LNCaP clone FGC (cell line): ENCODE measurements at regions not wholly inside any gene's neighbourhood (a gene's known extent, or its start where the extent isn't known, plus 50 kb on each side); places are given as distances from the start of the nearest gene placed in this dataset.

Source experiments
- DNase-seq: peaks from one replicate; pipeline ENCODE4 v3.0.0-alpha.2; 2011; ENCODE audit warnings: low read depth
- H3K4me3 ChIP-seq: 2 replicates; pipeline ENCODE4 v1.5.1; 2011; ENCODE audit warnings: mild to moderate bottlenecking, low read depth, low read length, control low read depth
- TF ChIP-seq, protein P1 (sequence below): IDR thresholded peaks from 2 replicates; pipeline ENCODE4 v1.5.1; 2012; ENCODE audit warnings: mild to moderate bottlenecking; ENCODE audit not compliant: control insufficient read depth, insufficient read depth; ENCODE audit errors: extremely low read depth

DNA sequence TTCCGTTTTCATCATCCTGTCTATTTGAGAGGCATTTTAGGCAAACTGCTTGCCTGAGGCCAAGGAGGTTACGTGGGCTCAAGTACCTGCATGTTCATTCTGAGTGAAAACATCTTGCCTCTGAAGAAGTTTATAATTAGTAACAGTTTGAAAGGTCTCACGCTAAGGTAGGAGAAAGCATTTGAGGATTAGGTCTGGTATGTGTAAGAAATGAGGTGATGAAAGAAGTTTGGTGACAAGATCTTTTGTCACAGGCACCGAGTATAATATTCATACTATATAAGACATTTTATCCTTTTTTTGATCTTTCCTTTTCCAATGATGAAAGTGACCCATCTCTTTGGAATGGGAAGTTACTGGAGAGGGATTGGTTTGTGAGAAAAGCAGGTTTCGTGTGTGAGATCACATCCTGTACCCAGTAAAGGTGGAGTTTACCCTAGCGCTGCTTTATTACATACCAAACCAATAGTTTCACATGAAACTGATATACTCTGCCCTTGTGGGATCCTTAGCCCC is 98.7 kb upstream of the PDC start:
- H3K4me3 ChIP-seq = no peak overlapping the region
- TF ChIP-seq, protein P1, sequence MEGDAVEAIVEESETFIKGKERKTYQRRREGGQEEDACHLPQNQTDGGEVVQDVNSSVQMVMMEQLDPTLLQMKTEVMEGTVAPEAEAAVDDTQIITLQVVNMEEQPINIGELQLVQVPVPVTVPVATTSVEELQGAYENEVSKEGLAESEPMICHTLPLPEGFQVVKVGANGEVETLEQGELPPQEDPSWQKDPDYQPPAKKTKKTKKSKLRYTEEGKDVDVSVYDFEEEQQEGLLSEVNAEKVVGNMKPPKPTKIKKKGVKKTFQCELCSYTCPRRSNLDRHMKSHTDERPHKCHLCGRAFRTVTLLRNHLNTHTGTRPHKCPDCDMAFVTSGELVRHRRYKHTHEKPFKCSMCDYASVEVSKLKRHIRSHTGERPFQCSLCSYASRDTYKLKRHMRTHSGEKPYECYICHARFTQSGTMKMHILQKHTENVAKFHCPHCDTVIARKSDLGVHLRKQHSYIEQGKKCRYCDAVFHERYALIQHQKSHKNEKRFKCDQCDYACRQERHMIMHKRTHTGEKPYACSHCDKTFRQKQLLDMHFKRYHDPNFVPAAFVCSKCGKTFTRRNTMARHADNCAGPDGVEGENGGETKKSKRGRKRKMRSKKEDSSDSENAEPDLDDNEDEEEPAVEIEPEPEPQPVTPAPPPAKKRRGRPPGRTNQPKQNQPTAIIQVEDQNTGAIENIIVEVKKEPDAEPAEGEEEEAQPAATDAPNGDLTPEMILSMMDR = no peak
- DNase-seq = no peak

DNA sequence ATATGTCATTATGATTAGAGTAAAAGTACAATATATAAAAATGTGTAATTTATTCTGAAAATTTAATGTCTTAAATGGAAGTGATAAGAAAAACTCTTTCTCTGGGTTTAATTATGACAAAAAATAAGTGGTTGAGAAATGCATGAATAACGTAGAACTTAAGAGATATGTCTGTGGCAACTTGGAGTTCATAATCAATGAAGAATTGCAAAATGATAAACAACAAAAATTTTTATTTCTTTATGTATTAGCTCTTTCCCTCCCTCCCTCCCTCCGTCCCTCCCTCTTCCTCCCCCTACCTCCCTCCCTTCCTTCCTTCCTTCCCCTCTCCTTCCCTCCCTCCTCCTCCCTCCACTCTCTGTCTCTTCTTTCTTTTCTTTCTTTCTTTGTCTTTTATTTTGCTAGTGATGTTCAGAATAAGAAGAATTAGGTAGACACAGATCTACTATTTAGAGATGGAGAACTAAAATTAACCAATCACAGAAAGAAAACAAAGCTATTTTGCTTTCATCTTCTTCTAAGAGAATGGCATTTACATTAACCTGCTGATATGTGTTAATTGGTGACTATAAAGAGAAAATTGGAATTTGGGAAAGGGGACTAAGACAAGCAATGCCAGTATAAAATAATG is 96.3 kb upstream of the PDC start:
- no peak for DNase-seq
- TF ChIP-seq, protein P1 = no peak
- H3K4me3 ChIP-seq = no peak overlapping the region

DNA sequence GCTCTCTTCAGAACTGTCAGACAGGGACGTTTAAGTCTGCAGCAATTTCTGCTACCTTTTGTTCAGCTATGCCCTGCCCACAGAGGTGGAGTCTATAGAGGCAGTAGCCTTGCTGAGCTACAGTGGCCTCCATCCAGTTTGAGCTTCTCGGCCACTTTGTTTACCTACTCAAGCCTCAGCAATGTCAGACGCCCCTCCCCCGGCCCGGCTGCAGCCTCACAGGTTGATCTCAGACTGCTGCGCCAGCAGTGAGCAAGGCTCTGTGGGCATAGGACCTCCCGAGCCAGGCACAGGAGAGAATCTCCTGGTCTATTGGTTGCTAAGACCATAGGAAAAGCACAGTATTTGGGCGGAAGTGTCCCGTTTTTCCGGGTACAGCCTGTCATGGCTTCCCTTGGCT is 89.9 kb upstream of the PDC start:
- no peak for DNase-seq
- H3K4me3 ChIP-seq = no peak overlapping the region
- TF ChIP-seq, protein P1 = no peak

DNA sequence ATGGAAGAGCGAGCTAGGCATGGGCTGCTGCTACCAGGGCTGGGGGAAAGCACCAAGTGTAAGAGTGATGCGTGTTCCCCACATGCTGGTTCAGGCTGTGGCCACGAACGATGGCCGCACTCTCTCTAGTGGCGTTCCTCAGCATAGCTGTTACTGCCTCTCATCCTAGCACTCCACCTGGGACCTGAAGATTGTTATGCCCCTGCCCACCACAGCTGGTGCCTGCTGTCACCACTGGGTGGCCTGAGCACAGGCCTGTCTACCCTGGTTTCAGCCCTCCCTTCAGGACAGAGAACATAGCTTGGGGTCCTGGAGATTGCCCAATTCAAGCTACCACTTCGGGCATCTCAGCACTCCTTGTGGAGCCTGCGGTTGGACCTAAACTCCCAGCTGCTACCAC is 80.1 kb upstream of the PDC start:
- TF ChIP-seq, protein P1 = no peak
- no peak overlapping the region for H3K4me3 ChIP-seq
- no peak for DNase-seq

DNA sequence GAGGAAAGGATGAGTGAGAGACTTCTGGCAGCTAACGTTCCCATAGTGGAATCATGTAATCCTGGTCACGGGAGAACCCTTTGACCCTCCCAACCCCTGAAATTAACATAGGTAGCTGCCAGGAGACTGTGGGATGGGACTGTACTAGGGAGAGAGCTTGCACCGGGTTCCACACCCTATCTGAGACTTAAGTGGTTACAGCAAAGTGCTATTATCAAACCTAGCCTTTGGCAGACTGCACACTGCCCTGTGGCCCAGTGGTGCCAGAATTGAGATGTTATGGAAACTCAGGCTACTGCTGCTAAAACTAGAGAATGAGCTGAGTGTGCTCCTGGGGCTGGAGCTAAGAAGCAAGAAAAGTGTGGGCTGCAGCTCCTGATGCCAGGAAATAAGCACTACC is 79.6 kb upstream of the PDC start:
- DNase-seq = no peak
- TF ChIP-seq, protein P1 = no peak
- no peak overlapping the region for H3K4me3 ChIP-seq

DNA sequence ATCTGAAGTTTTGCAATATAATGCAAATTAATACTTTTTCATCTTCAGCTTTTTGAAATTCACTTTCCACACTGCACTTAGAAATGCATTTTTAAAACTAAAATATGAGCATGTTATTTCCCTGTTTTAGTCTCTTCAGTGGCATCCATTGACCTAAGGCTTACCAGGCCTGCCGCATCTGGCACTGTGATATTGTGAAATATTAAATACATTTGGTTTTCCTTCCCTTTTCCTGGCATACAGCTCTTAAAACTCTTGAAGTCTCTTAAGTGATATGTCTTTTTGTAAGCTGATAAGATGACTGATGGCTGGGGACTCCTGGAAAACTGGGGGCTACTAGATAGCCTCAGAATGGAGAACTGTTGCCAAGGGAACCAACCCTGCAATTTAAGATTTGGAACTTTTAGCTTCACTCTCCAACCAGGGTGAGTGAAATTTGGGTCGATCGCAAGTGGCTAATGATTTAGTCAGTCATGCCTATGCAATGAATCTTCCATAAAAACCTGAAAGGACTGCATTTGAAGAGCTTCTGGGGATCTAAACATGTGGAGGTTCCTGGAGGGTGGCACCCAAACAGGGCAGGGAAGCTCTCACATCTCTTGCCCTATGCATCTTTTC is 75.5 kb upstream of the PDC start:
- TF ChIP-seq, protein P1 = no peak
- no peak overlapping the region for H3K4me3 ChIP-seq
- no peak for DNase-seq
